ENCODE measurements at regions not wholly inside any gene's neighbourhood (a gene's known extent, or its start where the extent isn't known, plus 50 kb on each side); places are given as distances from the start of the nearest gene placed in this dataset.

GRCh38 chr13:88866195-88866594, 1195.0 kb downstream of the SLITRK5 start:
- H3K4me1 ChIP-seq (ENCODE audit: low read depth): no peaks in the 10 kb centered on the region
- DNase-seq (no peak), ATAC-seq (no peak)
- no peaks in the 10 kb centered on the region for H3K36me3 ChIP-seq (ENCODE audit: low read depth)
- no peak overlapping the region for H3K4me3 ChIP-seq
- no peaks in the 10 kb centered on the region for H3K9me3 ChIP-seq
- intact Hi-C loops (cut with DNase I, micrococcal nuclease): no loop called here
- TF ChIP-seq CTCF (IDR thresholded peaks at IDR 0.05): no peak

DNA sequence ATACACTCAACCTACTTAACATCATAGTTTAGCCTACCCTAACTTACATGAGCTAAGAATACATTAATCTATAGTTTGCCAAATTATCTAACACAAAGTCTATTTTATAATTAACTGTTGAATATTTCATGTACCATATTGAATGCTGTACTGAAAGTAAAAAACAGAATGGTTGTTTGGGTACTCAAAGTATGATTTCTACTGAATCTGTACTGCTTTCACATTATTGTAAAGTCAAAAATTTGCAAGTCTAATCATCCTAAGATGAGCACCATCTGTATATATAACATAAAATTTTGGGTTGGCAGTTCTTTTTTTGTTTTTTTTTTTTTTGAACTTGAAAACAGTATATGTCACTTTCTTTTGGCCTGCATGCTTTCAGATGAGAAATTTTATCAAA, 1212.6 kb downstream of the SLITRK5 start:
- no peak for DNase-seq
- H3K4me1 ChIP-seq (ENCODE audit: low read depth): no peaks in the 10 kb centered on the region
- intact Hi-C loops (cut with DNase I, micrococcal nuclease): no loop called here
- H3K36me3 ChIP-seq (ENCODE audit: low read depth): no peaks in the 10 kb centered on the region
- no peak overlapping the region for H3K4me3 ChIP-seq
- TF ChIP-seq CTCF (IDR thresholded peaks at IDR 0.05): no peak
- ATAC-seq: no peak
- H3K9me3 ChIP-seq: peaks cover 4% of the 10 kb centered on the region

GRCh38 chr13:88887045-88887662, 1216.0 kb downstream of the SLITRK5 start:
- DNase-seq (no peak), ATAC-seq (no peak)
- Histone ChIP-seq H3K9me3 (no peaks in the 10 kb centered on the region), H3K4me1 (ENCODE audit: low read depth) (no peaks in the 10 kb centered on the region), H3K4me3 (no peak overlapping the region), H3K36me3 (ENCODE audit: low read depth) (no peaks in the 10 kb centered on the region)
- intact Hi-C loops (cut with DNase I, micrococcal nuclease): no loop called here
- no peak for TF ChIP-seq CTCF (IDR thresholded peaks at IDR 0.05)

GRCh38 chr13:88895261-88895941, 1224.2 kb downstream of the SLITRK5 start:
- Histone ChIP-seq H3K9me3 (no peaks in the 10 kb centered on the region), H3K36me3 (ENCODE audit: low read depth) (no peaks in the 10 kb centered on the region), H3K4me3 (no peak overlapping the region), H3K4me1 (ENCODE audit: low read depth) (no peaks in the 10 kb centered on the region)
- no peak for DNase-seq
- TF ChIP-seq CTCF (IDR thresholded peaks at IDR 0.05): no peak
- no peak for ATAC-seq
- intact Hi-C loops (cut with DNase I, micrococcal nuclease): no loop called here

DNA sequence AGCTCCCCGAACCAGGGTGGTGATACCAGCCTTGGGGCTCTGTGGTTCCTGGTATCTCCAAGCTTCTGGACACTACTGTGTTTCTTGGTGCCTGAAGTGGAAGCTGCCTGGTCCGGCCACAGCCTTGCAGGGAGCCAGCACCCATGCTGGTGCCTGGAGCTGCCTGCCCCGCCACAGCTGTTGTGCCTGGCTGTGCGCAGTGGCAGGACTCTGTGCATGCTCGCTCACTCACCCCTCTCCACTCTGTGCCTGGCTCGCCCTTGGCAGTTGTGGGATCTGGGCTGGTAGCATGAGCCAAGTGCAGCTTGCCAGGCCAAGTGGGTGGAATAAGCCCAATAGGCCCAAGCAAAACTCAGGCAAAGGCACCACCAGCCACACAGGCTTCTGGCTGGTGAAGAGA, 1225.3 kb downstream of the SLITRK5 start:
- Histone ChIP-seq H3K36me3 (ENCODE audit: low read depth) (no peaks in the 10 kb centered on the region), H3K4me3 (no peak overlapping the region), H3K4me1 (ENCODE audit: low read depth) (no peaks in the 10 kb centered on the region), H3K9me3 (no peaks in the 10 kb centered on the region)
- peak in 1 of 3 donors; percentile 41 for DNase-seq
- no peak for ATAC-seq
- no peak for TF ChIP-seq CTCF (IDR thresholded peaks at IDR 0.05)
- intact Hi-C loops (cut with DNase I, micrococcal nuclease): no loop called here
